Muscle layer of duodenum (tissue), 2 donors: ENCODE measurements at regions not wholly inside any gene's neighbourhood (a gene's known extent, or its start where the extent isn't known, plus 50 kb on each side); places are given as distances from the start of the nearest gene placed in this dataset.

ENCODE experiments used
- H3K27ac ChIP-seq: one replicate; pipeline ENCODE4 v1.7.0; 2013; ENCODE audit warnings: mild to moderate bottlenecking, low read length
- H3K27me3 ChIP-seq: one replicate; pipeline ENCODE4 v1.7.0; 2013; ENCODE audit warnings: low read depth, mild to moderate bottlenecking, control low read depth, low read length
- H3K36me3 ChIP-seq, 2 donors: one replicate each; pipeline ENCODE4 v1.7.0; 2013; ENCODE audit warnings: low read length in 2 of 2, control low read depth in 1 of 2, mild to moderate bottlenecking in 1 of 2; ENCODE audit not compliant: insufficient read depth in 2 of 2, control insufficient read depth in 1 of 2
- H3K4me1 ChIP-seq, 2 donors: one replicate each; pipeline ENCODE4 v1.7.0; 2013; ENCODE audit warnings: low read length in 2 of 2, mild to moderate bottlenecking in 2 of 2, control low read depth in 1 of 2, moderate library complexity in 1 of 2; ENCODE audit not compliant: insufficient read depth in 2 of 2, control insufficient read depth in 1 of 2
- H3K4me3 ChIP-seq, 2 donors: one replicate each; pipeline ENCODE4 v1.7.0; 2013; ENCODE audit warnings: low read length in 2 of 2, low read depth in 1 of 2, mild to moderate bottlenecking in 1 of 2
- H3K9me3 ChIP-seq, 2 donors: one replicate each; pipeline ENCODE4 v1.7.0; 2013; ENCODE audit warnings: low read length in 2 of 2, control low read depth in 1 of 2, mild to moderate bottlenecking in 1 of 2; ENCODE audit not compliant: control insufficient read depth in 1 of 2
- donor health status: healthy.

DNA sequence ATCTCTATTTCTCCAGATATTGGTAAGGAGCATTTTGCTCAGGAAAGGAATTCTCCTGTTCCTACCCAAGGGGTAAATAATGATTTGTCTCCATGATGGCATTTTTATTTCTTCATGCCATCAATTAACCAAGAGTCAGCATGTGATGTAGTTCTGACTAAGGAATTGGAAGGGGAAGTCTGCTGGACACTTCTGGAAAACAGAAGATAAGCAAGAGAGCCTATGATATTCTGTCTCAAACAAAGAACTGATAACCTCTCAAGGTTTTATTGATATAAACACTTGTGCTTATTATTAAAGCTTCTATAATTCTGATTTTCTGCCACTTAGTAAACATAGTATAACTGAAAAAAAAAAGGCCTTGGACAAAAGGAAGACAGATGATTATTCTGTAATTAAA is 673.0 kb upstream of the CHORDC1 start:
- H3K4me3 ChIP-seq, result no peak overlapping the region
- H3K4me1 ChIP-seq, result no peaks in the 10 kb centered on the region
- no peaks in the 10 kb centered on the region for H3K36me3 ChIP-seq
- H3K27me3 ChIP-seq, result no peaks in the 10 kb centered on the region
- no peaks in the 10 kb centered on the region for H3K9me3 ChIP-seq
- no peak overlapping the region for H3K27ac ChIP-seq

GRCh38 chr11:90890347-90890746 is 667.5 kb upstream of the CHORDC1 start:
- no peaks in the 10 kb centered on the region for H3K27me3 ChIP-seq
- H3K27ac ChIP-seq, result no peak overlapping the region
- H3K4me1 ChIP-seq, result no peaks in the 10 kb centered on the region
- H3K4me3 ChIP-seq, result no peak overlapping the region
- no peaks in the 10 kb centered on the region for H3K36me3 ChIP-seq
- H3K9me3 ChIP-seq, result no peaks in the 10 kb centered on the region

GRCh38 chr11:90884181-90884580 is 661.3 kb upstream of the CHORDC1 start:
- Histone ChIP-seq H3K4me3 (no peak overlapping the region), H3K27ac (no peak overlapping the region), H3K9me3 (no peaks in the 10 kb centered on the region), H3K4me1 (no peaks in the 10 kb centered on the region), H3K27me3 (no peaks in the 10 kb centered on the region), H3K36me3 (no peaks in the 10 kb centered on the region)

DNA sequence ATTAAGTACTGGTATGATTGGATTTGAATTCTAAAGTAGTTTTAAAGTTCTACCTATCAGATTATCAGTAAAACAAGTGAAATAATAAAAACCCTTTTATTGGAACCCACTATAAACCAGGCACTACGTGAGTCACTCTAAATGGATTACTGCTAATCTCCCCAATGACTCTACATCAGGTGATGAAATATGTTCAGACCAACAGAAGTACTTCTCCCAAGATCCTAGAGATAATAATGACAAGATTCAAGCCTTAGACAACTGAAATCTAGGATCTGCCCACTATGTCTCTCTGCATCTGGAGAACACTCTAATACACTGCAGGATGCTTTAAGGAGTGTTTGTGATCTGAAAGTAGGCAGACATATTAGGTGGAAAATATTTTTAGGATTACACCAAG is 652.1 kb upstream of the CHORDC1 start:
- Histone ChIP-seq H3K36me3 (no peaks in the 10 kb centered on the region), H3K27me3 (no peaks in the 10 kb centered on the region)

GRCh38 chr11:90874281-90874680 is 651.4 kb upstream of the CHORDC1 start:
- Histone ChIP-seq H3K27ac (no peak overlapping the region), H3K4me1 (no peaks in the 10 kb centered on the region), H3K27me3 (no peaks in the 10 kb centered on the region), H3K36me3 (no peaks in the 10 kb centered on the region), H3K4me3 (no peak overlapping the region), H3K9me3 (peaks cover 0 to 2% of the 10 kb centered on the region in 2 donors)

More for the DNA sequence above, 652.1 kb upstream of the CHORDC1 start:
- no peaks in the 10 kb centered on the region for H3K4me1 ChIP-seq
- no peak overlapping the region for H3K27ac ChIP-seq
- H3K4me3 ChIP-seq, result no peak overlapping the region
- H3K9me3 ChIP-seq, result peaks cover 0 to 2% of the 10 kb centered on the region in 2 donors

DNA sequence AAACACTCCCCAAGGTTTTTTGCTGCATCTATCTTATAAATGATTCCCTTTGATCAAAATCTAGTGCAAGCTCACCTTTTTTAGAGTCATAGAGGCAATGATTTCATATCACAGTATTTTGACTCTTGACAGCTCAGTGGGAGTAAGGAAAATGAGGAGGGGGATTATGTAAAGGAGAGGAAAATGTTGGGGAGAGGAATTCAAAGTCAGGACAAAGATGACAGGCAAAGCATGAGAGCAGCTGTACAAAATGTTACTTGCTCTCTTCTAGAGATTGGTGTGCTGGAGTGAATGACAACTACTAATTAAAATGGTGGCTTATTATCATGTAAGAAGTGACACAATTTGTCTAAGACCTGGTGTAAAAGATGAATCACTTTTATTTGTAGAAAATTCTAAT is 644.6 kb upstream of the CHORDC1 start:
- Histone ChIP-seq H3K4me1 (no peaks in the 10 kb centered on the region), H3K27me3 (no peaks in the 10 kb centered on the region), H3K36me3 (no peaks in the 10 kb centered on the region), H3K4me3 (no peak overlapping the region), H3K27ac (no peak overlapping the region), H3K9me3 (no peaks in the 10 kb centered on the region)

- Histone ChIP-seq H3K27me3 (no peaks in the 10 kb centered on the region), H3K9me3 (no peaks in the 10 kb centered on the region), H3K4me3 (no peak overlapping the region), H3K36me3 (no peaks in the 10 kb centered on the region), H3K4me1 (no peaks in the 10 kb centered on the region), H3K27ac (no peak overlapping the region)
These were observed 633.9 kb upstream of the CHORDC1 start for GRCh38 chr11:90856790-90857189.

DNA sequence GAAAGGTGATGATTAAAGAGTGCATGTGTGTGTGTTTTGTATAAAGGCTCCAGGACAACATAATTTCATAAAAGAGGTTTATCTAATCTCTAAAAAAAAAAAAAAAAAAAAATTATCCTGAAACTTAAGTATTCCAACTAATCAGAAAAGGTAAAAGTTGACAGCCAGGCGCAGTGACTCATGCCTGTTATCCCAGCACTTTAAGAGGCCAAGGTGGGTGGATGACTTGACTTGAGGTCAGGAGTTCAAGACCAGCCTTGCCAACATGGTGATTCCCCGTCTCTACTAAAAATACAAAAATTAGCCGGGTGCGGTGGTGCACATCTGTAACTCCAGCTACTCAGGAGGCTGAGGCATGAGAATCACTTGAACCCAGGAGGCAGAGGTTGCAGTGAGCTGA is 632.7 kb upstream of the CHORDC1 start:
- Histone ChIP-seq H3K27me3 (no peaks in the 10 kb centered on the region), H3K4me1 (no peaks in the 10 kb centered on the region), H3K4me3 (no peak overlapping the region), H3K36me3 (no peaks in the 10 kb centered on the region), H3K27ac (no peak overlapping the region), H3K9me3 (no peaks in the 10 kb centered on the region)

GRCh38 chr11:90851196-90851595 is 628.3 kb upstream of the CHORDC1 start:
- H3K36me3 ChIP-seq, result no peaks in the 10 kb centered on the region

DNA sequence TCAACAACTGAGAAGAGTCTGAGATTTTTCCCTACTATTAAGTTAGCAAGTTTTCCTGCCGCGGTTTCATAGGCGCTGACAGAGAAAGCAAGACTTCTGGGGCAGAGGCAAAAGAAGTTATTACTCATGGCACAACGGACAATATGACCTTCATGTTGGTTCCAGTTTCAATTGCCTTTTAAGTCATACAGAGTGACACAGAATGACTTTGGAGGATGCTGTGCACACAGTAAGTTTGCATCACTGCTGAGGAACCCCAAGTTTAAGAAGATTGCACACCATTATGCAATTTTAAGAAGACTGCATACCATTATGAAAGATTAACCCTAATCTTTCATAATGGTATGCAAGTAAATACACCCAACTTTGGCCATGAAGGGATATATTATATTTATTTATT is 626.5 kb upstream of the CHORDC1 start:
- Histone ChIP-seq H3K4me3 (no peak overlapping the region), H3K4me1 (no peaks in the 10 kb centered on the region), H3K27ac (no peak overlapping the region), H3K36me3 (no peaks in the 10 kb centered on the region), H3K27me3 (no peaks in the 10 kb centered on the region), H3K9me3 (no peaks in the 10 kb centered on the region)

More at GRCh38 chr11:90851196-90851595, 628.3 kb upstream of the CHORDC1 start:
- Histone ChIP-seq H3K4me3 (no peak overlapping the region), H3K27me3 (no peaks in the 10 kb centered on the region), H3K9me3 (no peaks in the 10 kb centered on the region), H3K4me1 (no peaks in the 10 kb centered on the region), H3K27ac (no peak overlapping the region)

- no peaks in the 10 kb centered on the region for H3K9me3 ChIP-seq
- no peaks in the 10 kb centered on the region for H3K27me3 ChIP-seq
- no peaks in the 10 kb centered on the region for H3K4me1 ChIP-seq
- no peaks in the 10 kb centered on the region for H3K36me3 ChIP-seq
- H3K27ac ChIP-seq, result no peak overlapping the region
- no peak overlapping the region for H3K4me3 ChIP-seq
These were observed 624.5 kb upstream of the CHORDC1 start for GRCh38 chr11:90847268-90847886.

- Histone ChIP-seq H3K4me1 (no peaks in the 10 kb centered on the region), H3K9me3 (no peaks in the 10 kb centered on the region), H3K4me3 (no peak overlapping the region), H3K27ac (no peak overlapping the region), H3K36me3 (no peaks in the 10 kb centered on the region), H3K27me3 (no peaks in the 10 kb centered on the region)
These were observed 623.8 kb upstream of the CHORDC1 start for GRCh38 chr11:90846628-90847027.
